GM18505 (cell line): ENCODE measurements at regions not wholly inside any gene's neighbourhood (a gene's known extent, or its start where the extent isn't known, plus 50 kb on each side); places are given as distances from the start of the nearest gene placed in this dataset.
"Not testable (repeated sequence)": the region's sequence is repeated elsewhere in the genome, so short reads cannot be mapped to it uniquely, and the experiment has no call there.

Source experiments
- ATAC-seq: cut with Tn5 transposase; IDR thresholded peaks from one replicate; pipeline ENCODE4 v1.9.1; 2021; ENCODE audit not compliant: unreplicated experiment
- POLR2A ChIP-seq: IDR thresholded peaks from 4 replicates; pipeline ENCODE4 v1.6.1; 2011; ENCODE audit warnings: borderline replicate concordance; ENCODE audit not compliant: insufficient read depth, insufficient read length; ENCODE audit errors: extremely low read depth

DNA sequence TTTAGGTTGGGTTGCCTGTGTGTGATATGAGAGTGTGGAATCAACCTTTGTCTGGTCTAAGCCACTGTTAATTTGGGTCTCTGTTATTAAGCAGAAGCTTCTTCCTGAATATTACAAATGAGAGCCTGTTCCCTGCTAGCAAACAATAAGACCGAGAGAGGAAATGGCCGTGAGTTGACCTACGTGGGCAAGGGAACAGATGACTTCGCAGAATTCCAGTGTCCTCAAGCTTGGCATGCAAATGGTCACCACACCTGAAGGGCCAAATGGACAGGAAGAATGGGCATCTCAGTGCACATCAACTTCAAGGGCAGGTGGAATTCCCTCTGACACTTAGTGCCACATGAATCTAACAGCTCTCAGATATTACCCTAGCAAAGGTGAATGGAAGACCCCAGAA, 250.8 kb upstream of the FOXF1 start:
- ATAC-seq = no peak
- TF ChIP-seq POLR2A = no peak

DNA sequence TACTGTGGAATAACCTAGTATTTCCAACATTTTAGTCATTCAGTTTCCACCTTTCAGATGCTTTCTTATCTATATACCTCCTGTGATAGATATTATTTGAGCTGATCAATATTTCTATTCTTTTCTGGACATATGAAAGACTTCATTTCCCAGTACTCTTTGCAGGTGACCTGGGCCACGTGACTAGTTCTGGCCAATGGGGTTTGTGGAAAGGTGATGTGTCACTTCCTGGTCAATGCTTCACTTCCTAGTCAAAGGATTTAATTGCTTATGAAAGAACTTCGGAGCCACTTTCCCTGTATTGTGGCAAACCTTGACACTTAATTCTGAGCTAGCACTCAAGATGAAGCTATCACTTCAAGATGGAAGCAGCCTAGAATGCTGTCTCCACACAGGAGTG, 248.9 kb upstream of the FOXF1 start:
- TF ChIP-seq POLR2A = no peak
- no peak for ATAC-seq

DNA sequence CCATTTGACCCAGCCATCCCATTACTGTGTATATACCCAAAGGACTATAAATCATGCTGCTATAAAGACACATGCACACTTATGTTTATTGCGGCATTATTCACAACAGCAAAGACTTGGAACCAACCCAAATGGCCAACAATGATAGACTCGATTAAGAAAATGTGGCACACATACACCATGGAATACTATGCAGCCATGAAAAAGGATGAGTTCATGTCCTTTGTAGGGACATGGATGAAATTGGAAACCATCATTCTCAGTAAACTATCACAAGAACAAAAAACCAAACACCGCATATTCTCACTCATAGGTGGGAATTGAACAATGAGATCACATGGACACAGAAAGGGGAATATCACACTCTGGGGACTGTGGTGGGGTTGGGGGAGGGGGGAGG, 242.7 kb upstream of the FOXF1 start:
- not testable (repeated sequence) for ATAC-seq

DNA sequence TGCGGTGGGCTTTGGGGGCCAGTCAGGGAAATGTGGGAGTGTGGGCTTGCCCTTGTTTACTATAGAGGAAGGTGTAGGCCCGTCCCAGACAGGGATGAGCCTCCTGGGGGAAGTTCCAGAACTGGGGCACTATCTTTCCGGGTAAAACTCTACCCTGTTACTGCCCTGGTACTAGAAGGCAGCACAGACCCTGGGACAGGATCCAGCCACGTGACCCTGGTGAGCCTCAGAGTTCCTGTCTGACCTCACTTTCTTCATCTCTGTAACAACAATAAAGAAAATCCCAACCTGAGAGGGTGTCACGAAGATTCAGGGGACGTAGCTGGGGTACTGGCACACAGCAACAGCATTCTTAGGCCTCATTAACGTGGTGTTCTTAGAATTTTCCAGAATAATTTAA, 239.6 kb upstream of the FOXF1 start:
- no peak for ATAC-seq
- TF ChIP-seq POLR2A = no peak

DNA sequence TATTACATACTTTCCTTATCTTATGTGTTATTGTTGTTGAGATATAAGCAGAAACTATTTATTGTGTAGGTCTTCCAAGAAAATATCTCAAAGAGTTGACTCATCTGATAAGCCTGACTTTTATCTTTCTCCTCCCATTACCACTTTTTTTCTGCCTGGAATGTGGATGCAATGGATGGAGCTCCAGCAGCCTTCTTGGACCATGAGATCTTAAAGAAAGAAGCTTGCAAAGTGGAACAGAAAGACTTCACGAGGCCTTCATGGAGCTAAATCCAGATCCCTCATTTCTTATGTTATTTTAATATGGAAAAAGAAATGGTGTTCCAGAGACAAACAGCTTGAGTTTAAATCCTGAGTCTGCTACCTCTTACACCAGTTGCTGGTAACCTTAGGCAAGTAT, 237.6 kb upstream of the FOXF1 start:
- no peak for TF ChIP-seq POLR2A

DNA sequence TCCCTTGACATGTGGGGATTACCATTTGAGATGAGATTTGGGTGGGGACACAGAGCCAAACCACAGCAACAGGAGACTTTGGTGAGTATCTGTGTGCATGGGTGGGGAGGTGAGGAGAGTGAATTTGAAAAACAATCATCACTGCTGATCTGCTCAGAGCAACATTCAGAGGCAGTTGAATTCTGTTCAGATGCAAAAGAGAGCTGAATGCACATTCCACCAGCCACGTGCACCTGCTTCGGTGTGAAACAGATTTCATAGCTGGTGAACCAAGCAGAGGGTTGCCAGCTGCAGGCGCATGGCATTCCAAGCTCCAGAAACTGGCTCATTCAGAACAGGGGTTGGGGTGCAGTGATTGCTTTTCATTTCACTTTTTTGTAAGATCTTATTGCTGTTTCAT, 233.1 kb upstream of the FOXF1 start:
- no peak for ATAC-seq
- no peak for TF ChIP-seq POLR2A

More for the DNA sequence above, 237.6 kb upstream of the FOXF1 start:
- ATAC-seq = no peak

DNA sequence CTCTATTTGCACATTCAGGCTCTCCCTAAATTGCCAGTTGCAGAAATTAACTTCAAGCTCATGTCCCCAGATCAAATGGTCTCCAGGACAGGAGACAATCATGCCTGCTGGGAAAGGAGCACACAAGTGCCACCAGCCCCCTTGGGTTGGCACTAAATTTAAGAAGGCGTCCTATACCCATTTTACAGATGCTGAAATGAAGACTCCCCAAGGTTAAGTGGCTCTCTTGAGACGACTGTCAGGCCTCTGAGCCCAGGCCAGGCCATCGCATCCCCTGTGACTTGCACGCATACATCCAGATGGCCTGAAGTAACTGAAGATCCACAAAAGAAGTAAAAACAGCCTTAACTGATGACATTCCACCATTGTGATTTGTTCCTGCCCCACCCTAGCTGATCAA, 232.5 kb upstream of the FOXF1 start:
- not testable (repeated sequence) for ATAC-seq

DNA sequence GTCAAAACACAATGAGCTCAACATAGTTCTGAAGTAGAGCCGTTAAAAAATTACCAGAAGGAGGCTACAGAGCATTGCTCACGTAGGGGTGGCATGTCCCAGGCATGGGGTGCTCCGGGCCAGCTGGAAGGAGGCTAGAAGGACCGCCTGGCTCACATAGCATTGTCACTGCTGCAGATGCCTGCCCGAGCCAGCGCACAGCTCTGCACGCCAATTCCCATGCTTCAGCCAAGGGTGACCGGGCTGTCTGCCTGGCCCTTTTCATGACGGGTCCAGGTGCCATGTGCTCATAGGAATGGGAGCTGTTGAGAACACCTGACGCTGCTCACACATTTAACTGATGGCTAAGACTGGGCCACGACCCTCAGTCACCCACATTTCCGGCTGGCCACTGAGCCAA, 228.9 kb upstream of the FOXF1 start:
- TF ChIP-seq POLR2A = no peak
- ATAC-seq = no peak

DNA sequence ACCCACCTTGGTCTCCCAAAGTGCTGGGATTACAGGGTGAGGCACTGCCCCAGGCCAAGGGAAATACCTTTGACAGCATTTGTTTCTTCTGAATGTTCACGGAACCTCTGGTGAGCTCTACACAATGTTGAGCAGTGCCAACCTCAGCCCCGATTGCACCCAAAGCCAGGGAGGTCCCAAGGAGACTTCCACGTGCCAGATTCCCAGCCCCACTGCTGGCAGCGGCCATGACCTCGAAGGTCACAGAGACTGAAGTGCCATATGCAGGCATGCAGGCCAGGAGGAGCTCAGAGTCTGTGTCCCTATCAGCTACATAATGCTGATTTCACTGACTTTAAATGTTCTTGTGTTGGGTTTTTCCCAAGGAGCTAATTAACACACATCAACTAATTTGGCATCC, 226.4 kb upstream of the FOXF1 start:
- no peak for ATAC-seq
- no peak for TF ChIP-seq POLR2A

DNA sequence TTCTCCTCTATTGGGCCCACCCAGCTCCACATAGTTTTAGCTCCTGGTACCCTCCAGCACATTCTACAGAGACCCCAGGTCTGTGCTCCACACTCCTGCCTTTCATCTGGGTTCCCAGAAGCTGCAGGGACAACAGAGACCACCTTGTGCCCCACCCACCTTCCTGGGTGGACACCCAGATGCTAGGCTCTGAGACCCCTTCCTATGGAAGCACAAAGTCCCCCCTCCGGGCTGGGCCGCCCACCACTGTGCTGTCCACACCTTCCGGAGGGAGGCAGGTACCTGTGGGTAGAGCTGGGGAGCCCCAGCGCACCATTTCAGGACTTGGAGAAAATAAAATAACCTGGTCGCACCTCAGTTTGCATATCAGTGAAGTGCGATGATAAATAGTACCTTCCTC, 224.9 kb upstream of the FOXF1 start:
- ATAC-seq = no peak
- no peak for TF ChIP-seq POLR2A

DNA sequence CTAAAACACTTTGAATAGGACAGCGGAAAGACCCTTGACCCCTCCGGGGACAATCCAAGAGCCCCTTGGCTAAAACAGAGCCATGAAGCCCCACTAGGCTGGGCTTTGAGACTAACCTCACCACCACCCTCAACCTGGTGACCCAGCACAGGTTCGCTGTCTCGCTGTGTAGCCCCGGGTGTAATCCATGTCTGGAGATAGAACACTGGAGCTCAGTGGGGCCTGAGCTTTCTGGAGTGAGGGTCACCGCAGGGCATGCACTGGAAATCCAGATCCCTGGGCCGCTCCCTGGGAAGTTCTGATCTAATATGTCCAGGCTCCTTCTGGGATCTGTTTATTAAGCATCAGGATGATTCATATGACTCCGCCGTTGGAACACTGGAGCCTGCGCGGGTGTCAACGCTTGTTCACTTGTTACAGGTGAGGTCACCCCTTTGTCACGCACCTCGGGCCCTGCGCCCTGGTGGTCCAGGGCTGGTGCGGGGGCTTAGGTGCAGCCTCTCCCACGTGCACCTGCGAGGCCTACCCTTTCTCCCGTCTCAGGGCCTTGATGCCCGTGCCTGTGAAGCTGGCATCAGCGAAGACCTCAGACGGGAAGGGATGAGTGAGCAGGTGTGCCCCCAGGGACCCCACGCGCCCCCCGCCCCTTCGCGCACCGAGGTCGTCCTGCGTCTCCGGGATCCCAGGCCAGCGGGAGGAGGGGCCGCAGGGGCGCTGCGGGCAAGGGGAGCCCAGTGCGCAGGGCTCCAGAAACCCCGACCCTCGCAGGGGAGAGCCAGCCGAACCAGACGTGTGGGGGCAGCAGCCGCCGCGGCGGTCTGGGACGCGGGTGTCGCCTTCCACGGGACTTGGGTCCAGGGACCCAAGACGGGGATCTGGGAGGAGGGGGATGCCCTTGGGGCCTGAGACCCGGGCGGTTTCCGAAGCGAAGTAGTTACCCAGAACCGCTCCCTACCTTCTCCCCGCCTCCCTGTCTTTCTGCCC, 224.1 kb upstream of the FOXF1 start:
- TF ChIP-seq POLR2A = no peak
- no peak for ATAC-seq

DNA sequence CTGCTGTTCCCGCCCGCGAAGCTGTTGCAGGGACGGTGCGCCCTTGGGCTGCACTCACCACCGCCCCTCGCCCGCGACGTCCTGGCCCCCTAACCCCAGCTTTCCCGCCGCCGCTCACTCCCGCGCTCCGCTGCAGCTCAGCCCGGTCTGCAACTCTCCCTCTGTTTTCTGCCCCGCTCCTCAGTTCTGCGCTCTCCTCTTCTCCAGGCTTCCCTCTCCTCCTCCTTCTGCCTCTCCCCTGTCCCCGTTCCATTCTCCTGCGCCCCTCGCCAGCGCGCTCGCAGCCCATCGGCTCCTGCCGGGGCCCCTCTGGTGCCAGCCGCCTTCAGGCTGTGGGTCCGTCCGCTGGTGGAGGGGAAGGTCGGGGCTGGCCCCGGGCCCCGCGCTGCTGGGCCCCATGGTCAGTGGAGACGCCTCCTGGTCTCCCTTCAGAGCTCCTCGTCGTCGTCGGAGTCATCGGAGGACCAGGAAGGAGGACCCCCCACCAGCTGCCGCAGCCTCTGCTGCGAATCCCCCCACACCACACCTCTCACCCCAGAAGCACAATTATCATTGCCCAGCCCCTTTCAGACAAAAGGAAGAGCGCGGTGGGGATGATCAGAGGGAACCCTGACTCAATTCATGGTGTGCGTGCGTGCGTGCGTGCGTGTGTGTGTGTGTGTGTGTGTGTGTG, 223.2 kb upstream of the FOXF1 start:
- ATAC-seq = no peak
- TF ChIP-seq POLR2A = no peak

DNA sequence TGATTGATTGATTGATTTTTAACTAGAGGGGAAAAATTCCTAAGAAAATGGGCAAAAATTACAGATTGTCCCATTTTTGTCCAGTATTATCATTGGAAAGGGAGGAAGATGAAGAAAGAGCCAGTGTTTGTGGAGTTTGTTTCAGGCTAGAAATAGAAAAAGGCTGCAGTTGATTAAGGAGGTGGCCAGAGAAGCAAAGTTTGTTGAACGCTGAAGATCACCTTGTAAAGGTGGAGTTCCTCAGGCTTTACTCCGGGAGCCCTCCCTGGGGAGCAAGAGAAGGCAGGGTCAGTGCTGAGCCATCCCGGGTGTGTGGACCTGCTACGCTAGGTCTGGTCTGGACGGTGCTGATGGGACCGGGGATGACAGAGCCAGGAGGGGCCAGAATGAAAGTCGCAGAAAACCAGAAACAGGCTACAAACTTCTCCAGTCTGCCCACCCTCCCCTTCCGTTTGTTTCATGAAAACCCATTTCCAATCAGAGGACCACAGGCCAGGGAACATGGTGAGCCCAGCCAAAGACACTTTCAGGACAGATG, 222.6 kb upstream of the FOXF1 start:
- no peak for TF ChIP-seq POLR2A
- ATAC-seq = no peak

DNA sequence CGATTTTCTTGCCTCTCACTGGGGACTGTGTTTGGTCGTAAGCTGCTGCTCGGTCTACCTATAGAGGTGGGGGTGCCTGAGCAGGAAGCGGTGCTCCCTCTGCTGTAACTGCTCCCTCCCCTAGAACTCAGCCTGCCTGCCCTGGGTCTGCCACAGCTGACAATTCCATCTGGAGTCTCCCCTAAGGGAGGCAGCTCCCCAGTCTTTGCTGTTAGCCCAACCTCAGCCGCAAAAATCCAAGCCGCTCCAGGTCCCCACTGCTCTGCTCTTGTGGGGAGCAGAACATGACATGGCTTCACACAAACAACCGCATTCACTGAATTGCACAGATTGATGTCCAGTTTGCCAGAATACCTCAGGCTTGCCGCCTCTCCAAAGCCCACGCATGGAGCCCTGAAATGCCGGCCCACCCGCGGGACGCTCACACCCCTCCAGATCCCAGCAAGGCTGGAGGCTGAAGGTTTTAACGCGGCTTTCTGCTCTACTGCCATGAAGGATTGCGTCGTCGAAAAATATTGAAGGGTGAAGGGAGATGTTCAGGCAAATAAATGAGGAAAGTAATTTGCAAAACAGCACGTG, 221.5 kb upstream of the FOXF1 start:
- ATAC-seq = no peak

More for the DNA sequence above, 221.5 kb upstream of the FOXF1 start:
- TF ChIP-seq POLR2A = no peak
